H9 (cell line): ENCODE measurements at regions not wholly inside any gene's neighbourhood (a gene's known extent, or its start where the extent isn't known, plus 50 kb on each side); places are given as distances from the start of the nearest gene placed in this dataset.

Experiments used
- DNase-seq: peaks from one replicate; pipeline ENCODE4 v3.0.0-alpha.2; 2017
- H2AFZ ChIP-seq: one replicate; pipeline ENCODE4 v1.6.1; 2013; ENCODE audit warnings: mild to moderate bottlenecking, low read length, control low read depth, moderate library complexity
- H2AK5ac ChIP-seq: 2 replicates; pipeline ENCODE4 v1.6.1; 2013; ENCODE audit warnings: low read length, control low read depth, mixed read lengths; ENCODE audit not compliant: insufficient read length
- H2BK120ac ChIP-seq: one replicate; pipeline ENCODE4 v1.6.1; 2013; ENCODE audit warnings: low read depth, mild to moderate bottlenecking, low read length, control low read depth, inconsistent platforms; ENCODE audit not compliant: poor library complexity, severe bottlenecking
- H2BK12ac ChIP-seq: 2 replicates; pipeline ENCODE4 v1.6.1; 2013; ENCODE audit warnings: low read length, control low read depth, mixed read lengths, low read depth; ENCODE audit not compliant: insufficient read length
- H2BK15ac ChIP-seq: 2 replicates; pipeline ENCODE4 v1.6.1; 2013; ENCODE audit warnings: low read depth, low read length, control low read depth
- H2BK20ac ChIP-seq: one replicate; pipeline ENCODE4 v1.6.1; 2013; ENCODE audit warnings: low read depth, mild to moderate bottlenecking, low read length, control low read depth, inconsistent platforms; ENCODE audit not compliant: poor library complexity, severe bottlenecking
- H2BK5ac ChIP-seq: 2 replicates; pipeline ENCODE4 v1.6.1; 2013; ENCODE audit warnings: low read length, control low read depth, mixed read lengths; ENCODE audit not compliant: insufficient read length
- H3K14ac ChIP-seq: 2 replicates; pipeline ENCODE4 v1.6.1; 2013; ENCODE audit warnings: low read length, control low read depth; ENCODE audit not compliant: insufficient read depth
- H3K18ac ChIP-seq: 2 replicates; pipeline ENCODE4 v1.6.1; 2013; ENCODE audit warnings: low read depth, mild to moderate bottlenecking, mixed read lengths, low read length, control low read depth; ENCODE audit not compliant: insufficient read length
- H3K23ac ChIP-seq: 2 replicates; pipeline ENCODE4 v1.6.1; 2013; ENCODE audit warnings: low read length, control low read depth, mixed read lengths, low read depth; ENCODE audit not compliant: insufficient read length
- H3K23me2 ChIP-seq: 2 replicates; pipeline ENCODE4 v1.6.1; 2013; ENCODE audit warnings: low read depth, mild to moderate bottlenecking, mixed read lengths, low read length, control low read depth; ENCODE audit not compliant: insufficient read length, poor library complexity, severe bottlenecking
- H3K27ac ChIP-seq: 2 replicates; pipeline ENCODE4 v1.5.1; 2013; ENCODE audit warnings: low read length, control low read depth, mixed read lengths, low read depth; ENCODE audit not compliant: insufficient read length
- H3K27me3 ChIP-seq: 2 replicates; pipeline ENCODE4 v1.6.1; 2013; ENCODE audit warnings: low read length, control low read depth, inconsistent platforms; ENCODE audit not compliant: insufficient read depth
- H3K4ac ChIP-seq: 2 replicates; pipeline ENCODE4 v1.6.1; 2013; ENCODE audit warnings: low read depth, mild to moderate bottlenecking, control low read depth, inconsistent platforms, low read length, moderate library complexity
- H3K4me1 ChIP-seq: 2 replicates; pipeline ENCODE4 v1.6.1; 2013; ENCODE audit warnings: low read length, control low read depth, inconsistent platforms; ENCODE audit not compliant: insufficient read depth
- H3K4me2 ChIP-seq: 2 replicates; pipeline ENCODE4 v1.6.1; 2013; ENCODE audit warnings: low read length, control low read depth, mixed read lengths; ENCODE audit not compliant: insufficient read length, insufficient read depth
- H3K56ac ChIP-seq: 2 replicates; pipeline ENCODE4 v1.6.1; 2013; ENCODE audit warnings: low read depth, mild to moderate bottlenecking, mixed read lengths, low read length, control low read depth; ENCODE audit not compliant: insufficient read length
- H3K79me1 ChIP-seq: 2 replicates; pipeline ENCODE4 v1.6.1; 2013; ENCODE audit warnings: low read depth, mild to moderate bottlenecking, moderate library complexity, low read length, control low read depth, inconsistent platforms; ENCODE audit not compliant: insufficient read depth, poor library complexity, severe bottlenecking
- H3K79me2 ChIP-seq: 2 replicates; pipeline ENCODE4 v1.6.1; 2013; ENCODE audit warnings: low read length, control low read depth, inconsistent platforms; ENCODE audit not compliant: insufficient read depth
- H3K9ac ChIP-seq: 2 replicates; pipeline ENCODE4 v1.6.1; 2013; ENCODE audit warnings: low read length, control low read depth, mixed read lengths; ENCODE audit not compliant: insufficient read length; ENCODE audit errors: extremely low read depth
- H3K9me3 ChIP-seq: one replicate; pipeline ENCODE4 v1.6.1; 2013; ENCODE audit warnings: low read depth, low read length, inconsistent platforms; ENCODE audit not compliant: control insufficient read depth
- H3T11ph ChIP-seq: one replicate; pipeline ENCODE4 v1.6.1; 2013; ENCODE audit warnings: mild to moderate bottlenecking, low read length, control low read depth, inconsistent platforms
- H4K20me1 ChIP-seq: one replicate; pipeline ENCODE4 v1.6.1; 2013; ENCODE audit not compliant: control insufficient read depth, insufficient read length, insufficient read depth
- H4K5ac ChIP-seq: 2 replicates; pipeline ENCODE4 v1.6.1; 2013; ENCODE audit warnings: low read depth, mild to moderate bottlenecking, mixed read lengths, low read length, control low read depth; ENCODE audit not compliant: insufficient read length
- H4K8ac ChIP-seq: replicated peaks from 2 replicates; pipeline ENCODE4 v1.6.1; 2013; ENCODE audit warnings: low read length, control low read depth, mixed read lengths, low read depth; ENCODE audit not compliant: insufficient read length
- H4K91ac ChIP-seq: 2 replicates; pipeline ENCODE4 v1.6.1; 2013; ENCODE audit warnings: low read depth, mild to moderate bottlenecking, moderate library complexity, mixed read lengths, low read length, control low read depth; ENCODE audit not compliant: insufficient read length
- H3K27ac Mint-ChIP-seq, 3 experiments: 2 replicates in 2 of 3; 3 replicates in 1 of 3; pipeline ENCODE4 v1.8.0; 2020 to 2021; ENCODE audit warnings: mixed read lengths in 3 of 3, mild to moderate bottlenecking in 1 of 3, moderate library complexity in 1 of 3
- H3K27me3 Mint-ChIP-seq: 2 replicates; pipeline ENCODE4 v1.8.0; 2021; ENCODE audit warnings: low read depth, mild to moderate bottlenecking, moderate library complexity, mixed read lengths
- H3K36me3 Mint-ChIP-seq, 3 experiments: 2 replicates in 2 of 3; 3 replicates in 1 of 3; pipeline ENCODE4 v1.8.0; 2020 to 2021; ENCODE audit warnings: low read depth in 3 of 3, mixed read lengths in 3 of 3; ENCODE audit not compliant: insufficient read depth in 1 of 3
- H3K4me1 Mint-ChIP-seq, 2 experiments: 2 replicates each; pipeline ENCODE4 v1.8.0; 2020; ENCODE audit warnings: mixed read lengths in 2 of 2
- H3K4me3 Mint-ChIP-seq, 2 experiments: 2 replicates in 1 of 2; 3 replicates in 1 of 2; pipeline ENCODE4 v1.8.0; 2020 to 2021; ENCODE audit warnings: mild to moderate bottlenecking in 2 of 2, mixed read lengths in 2 of 2, moderate library complexity in 1 of 2
- H3K9me3 Mint-ChIP-seq, 2 experiments: 2 replicates in 1 of 2; 3 replicates in 1 of 2; pipeline ENCODE4 v1.8.0; 2020; ENCODE audit warnings: mild to moderate bottlenecking in 2 of 2, mixed read lengths in 2 of 2, moderate library complexity in 1 of 2
- CTCF ChIP-seq: fragments of 200-600 bp; sonication (generic); conservative IDR thresholded peaks from 3 replicates; pipeline ENCODE4 v1.8.0; 2021; ENCODE audit warnings: antibody characterized with exemption, mild to moderate bottlenecking

GRCh38 chr13:93151277-93151676 is 75.3 kb upstream of the GPC6 start:
- DNase-seq: no peak
- peaks cover 3 to 5% of the 10 kb centered on the region in 2 experiments; a peak in 3 of 4 replicates for H3K4me1 Mint-ChIP-seq
- H2AK5ac ChIP-seq: no peak overlapping the region
- no peak overlapping the region for H3K4me2 ChIP-seq
- no peak overlapping the region for H3T11ph ChIP-seq
- H3K36me3 Mint-ChIP-seq: no peaks in the 10 kb centered on the region
- no peaks in the 10 kb centered on the region for H3K27me3 ChIP-seq
- no peak overlapping the region for H2AFZ ChIP-seq
- H3K23ac ChIP-seq: no peak overlapping the region
- no peak overlapping the region for H3K27ac ChIP-seq
- no peak overlapping the region for H3K9ac ChIP-seq
- no peaks in the 10 kb centered on the region for H3K79me1 ChIP-seq
- H3K4ac ChIP-seq: no peak overlapping the region
- no peaks in the 10 kb centered on the region for H3K27me3 Mint-ChIP-seq
- H3K9me3 Mint-ChIP-seq: no peaks in the 10 kb centered on the region
- H4K5ac ChIP-seq: no peak overlapping the region
- H3K4me3 Mint-ChIP-seq: no peak overlapping the region
- H3K4me1 ChIP-seq: no peaks in the 10 kb centered on the region
- H2BK20ac ChIP-seq: no peak overlapping the region
- H2BK12ac ChIP-seq: no peak overlapping the region
- H3K14ac ChIP-seq: no peak overlapping the region
- H2BK120ac ChIP-seq: no peak overlapping the region
- H3K18ac ChIP-seq: no peak overlapping the region
- H3K9me3 ChIP-seq: no peaks in the 10 kb centered on the region
- no peak for TF ChIP-seq CTCF
- no peak overlapping the region for H4K8ac ChIP-seq
- H3K56ac ChIP-seq: no peak overlapping the region
- H4K91ac ChIP-seq: no peak overlapping the region
- no peaks in the 10 kb centered on the region for H3K79me2 ChIP-seq
- H2BK5ac ChIP-seq: no peak overlapping the region
- H3K23me2 ChIP-seq: no peaks in the 10 kb centered on the region
- H4K20me1 ChIP-seq: no peaks in the 10 kb centered on the region
- no peak overlapping the region for H2BK15ac ChIP-seq
- H3K27ac Mint-ChIP-seq: no peak overlapping the region
